ENCODE measurements at regions not wholly inside any gene's neighbourhood (a gene's known extent, or its start where the extent isn't known, plus 50 kb on each side); places are given as distances from the start of the nearest gene placed in this dataset.

DNA sequence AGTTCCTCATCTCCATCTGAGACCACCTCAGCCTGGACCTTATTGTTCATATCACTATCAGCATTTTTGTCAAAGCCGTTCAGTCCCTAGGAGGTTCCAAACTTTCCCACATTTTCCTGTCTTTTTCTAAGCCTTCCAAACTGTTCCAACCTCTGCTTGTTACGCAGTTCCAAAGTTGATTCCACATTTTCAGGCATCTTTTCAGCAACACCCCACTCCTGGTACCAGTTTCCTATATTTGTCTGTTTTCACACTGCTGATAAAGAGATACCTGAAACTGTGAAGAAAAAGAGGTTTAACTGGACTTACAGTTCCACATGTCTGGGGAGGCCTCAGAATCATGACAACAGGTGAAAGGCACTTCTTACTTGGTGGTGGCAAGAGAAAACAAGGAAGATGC lies 622.1 kb downstream of the MAT2B start (continued):
- TF ChIP-seq, protein P1, sequence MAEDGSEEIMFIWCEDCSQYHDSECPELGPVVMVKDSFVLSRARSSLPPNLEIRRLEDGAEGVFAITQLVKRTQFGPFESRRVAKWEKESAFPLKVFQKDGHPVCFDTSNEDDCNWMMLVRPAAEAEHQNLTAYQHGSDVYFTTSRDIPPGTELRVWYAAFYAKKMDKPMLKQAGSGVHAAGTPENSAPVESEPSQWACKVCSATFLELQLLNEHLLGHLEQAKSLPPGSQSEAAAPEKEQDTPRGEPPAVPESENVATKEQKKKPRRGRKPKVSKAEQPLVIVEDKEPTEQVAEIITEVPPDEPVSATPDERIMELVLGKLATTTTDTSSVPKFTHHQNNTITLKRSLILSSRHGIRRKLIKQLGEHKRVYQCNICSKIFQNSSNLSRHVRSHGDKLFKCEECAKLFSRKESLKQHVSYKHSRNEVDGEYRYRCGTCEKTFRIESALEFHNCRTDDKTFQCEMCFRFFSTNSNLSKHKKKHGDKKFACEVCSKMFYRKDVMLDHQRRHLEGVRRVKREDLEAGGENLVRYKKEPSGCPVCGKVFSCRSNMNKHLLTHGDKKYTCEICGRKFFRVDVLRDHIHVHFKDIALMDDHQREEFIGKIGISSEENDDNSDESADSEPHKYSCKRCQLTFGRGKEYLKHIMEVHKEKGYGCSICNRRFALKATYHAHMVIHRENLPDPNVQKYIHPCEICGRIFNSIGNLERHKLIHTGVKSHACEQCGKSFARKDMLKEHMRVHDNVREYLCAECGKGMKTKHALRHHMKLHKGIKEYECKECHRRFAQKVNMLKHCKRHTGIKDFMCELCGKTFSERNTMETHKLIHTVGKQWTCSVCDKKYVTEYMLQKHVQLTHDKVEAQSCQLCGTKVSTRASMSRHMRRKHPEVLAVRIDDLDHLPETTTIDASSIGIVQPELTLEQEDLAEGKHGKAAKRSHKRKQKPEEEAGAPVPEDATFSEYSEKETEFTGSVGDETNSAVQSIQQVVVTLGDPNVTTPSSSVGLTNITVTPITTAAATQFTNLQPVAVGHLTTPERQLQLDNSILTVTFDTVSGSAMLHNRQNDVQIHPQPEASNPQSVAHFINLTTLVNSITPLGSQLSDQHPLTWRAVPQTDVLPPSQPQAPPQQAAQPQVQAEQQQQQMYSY (CRISPR knock-in tag; IDR thresholded peaks at IDR 0.05), result no peak

DNA sequence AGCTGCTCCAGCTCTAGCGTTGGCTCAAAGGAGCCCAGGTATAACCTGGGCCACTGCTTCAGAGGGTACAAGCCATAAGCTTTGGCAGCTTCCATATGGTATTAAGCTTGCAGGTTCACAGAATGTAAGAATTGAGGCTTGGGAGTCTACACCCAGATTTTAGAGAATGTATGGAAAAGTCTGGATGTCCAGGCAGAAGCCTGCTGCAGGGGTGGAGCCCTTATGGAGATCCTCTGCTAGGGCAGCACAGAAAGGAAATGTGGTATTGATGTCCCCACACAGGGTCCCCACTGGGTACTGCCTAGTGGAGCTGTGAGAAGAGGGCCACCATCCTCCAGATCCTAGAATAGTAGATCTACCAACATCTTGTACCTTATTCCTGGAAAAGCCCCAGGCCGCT lies 626.9 kb downstream of the MAT2B start:
- TF ChIP-seq EP300 (IDR thresholded peaks at IDR 0.05; ENCODE audit: borderline replicate concordance in 1 of 2, control insufficient read depth in 1 of 2, low read depth in 2 of 2, low read length in 2 of 2), result no peak
- no peak for TF ChIP-seq RB1 (IDR thresholded peaks at IDR 0.05; ENCODE audit: borderline replicate concordance)
- TF ChIP-seq RAD51 (IDR thresholded peaks at IDR 0.05), result no peak
- no peak for TF ChIP-seq CBX5 (IDR thresholded peaks at IDR 0.05; ENCODE audit: low read depth)
- TF ChIP-seq STAT1 (conservative IDR thresholded peaks at IDR 0.05), result no peak
- TF ChIP-seq CBFB (IDR thresholded peaks at IDR 0.05; ENCODE audit: low read depth), result no peak
- no peak for TF ChIP-seq YBX1 (IDR thresholded peaks at IDR 0.05)
- no peak for TF ChIP-seq IKZF2 (IDR thresholded peaks at IDR 0.05)
- no peak for TF ChIP-seq HDGF (IDR thresholded peaks at IDR 0.05)
- no peak for TF ChIP-seq ZSCAN29 (IDR thresholded peaks at IDR 0.05)
- TF ChIP-seq SIX5 (IDR thresholded peaks at IDR 0.05; ENCODE audit: low read depth, low read length, severe bottlenecking), result no peak
- no peak for TF ChIP-seq TBL1XR1 (IDR thresholded peaks at IDR 0.05; ENCODE audit: low read depth, low read length)
- no peak for TF ChIP-seq JUND (IDR thresholded peaks at IDR 0.05; ENCODE audit: low read depth, low read length)
- TF ChIP-seq, protein P2, sequence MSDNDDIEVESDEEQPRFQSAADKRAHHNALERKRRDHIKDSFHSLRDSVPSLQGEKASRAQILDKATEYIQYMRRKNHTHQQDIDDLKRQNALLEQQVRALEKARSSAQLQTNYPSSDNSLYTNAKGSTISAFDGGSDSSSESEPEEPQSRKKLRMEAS (IDR thresholded peaks at IDR 0.05; ENCODE audit: low read depth, low read length), result no peak
- no peak for TF ChIP-seq RUNX3 (IDR thresholded peaks at IDR 0.05; ENCODE audit: low read length)
- TF ChIP-seq SP1 (IDR thresholded peaks at IDR 0.05; ENCODE audit: low read depth, low read length), result no peak
- TF ChIP-seq SUZ12 (IDR thresholded peaks at IDR 0.05; ENCODE audit: unreplicated experiment), result no peak
- no peak for TF ChIP-seq SUPT20H (IDR thresholded peaks at IDR 0.05; ENCODE audit: borderline replicate concordance, control insufficient read depth, low read depth, low read length)
- no peak for TF ChIP-seq SMAD1 (IDR thresholded peaks at IDR 0.05; ENCODE audit: low read depth, partially characterized antibody)
- Histone ChIP-seq H2AFZ (ENCODE audit: control insufficient read depth, low read depth, low read length) (no peak overlapping the region), H3K4me3 (no peak overlapping the region), H3K4me1 (ENCODE audit: control insufficient read depth, insufficient read depth, low read length) (no peaks in the 10 kb centered on the region), H3K9me3 (replicated peaks; ENCODE audit: control insufficient read depth, insufficient read depth, low read length) (no peaks in the 10 kb centered on the region; the same call in 2 of the 3 replicates), H3K27me3 (replicated peaks in 1 of 2; ENCODE audit: control insufficient read depth in 2 of 2, insufficient read depth in 2 of 2, low read length in 1 of 2) (no peaks in the 10 kb centered on the region), H3K36me3 (ENCODE audit: control insufficient read depth in 2 of 2, insufficient read depth in 2 of 2, low read length in 1 of 2) (no peaks in the 10 kb centered on the region), H3K79me2 (ENCODE audit: control insufficient read depth, insufficient read depth, low read length) (no peaks in the 10 kb centered on the region), H3K27ac (ENCODE audit: control insufficient read depth, insufficient read depth) (no peak overlapping the region), H3K4me2 (ENCODE audit: control insufficient read depth, insufficient read depth) (no peak overlapping the region), H4K20me1 (ENCODE audit: control insufficient read depth, insufficient read depth) (no peaks in the 10 kb centered on the region), H3K9ac (ENCODE audit: control insufficient read depth, insufficient read depth, low read length) (no peak overlapping the region)
- CTCF ChIA-PET, result no interaction called here
- RAD21 ChIA-PET (ENCODE audit: unreplicated experiment), result no interaction called here
- ATAC-seq (no peak), FAIRE-seq (no peak), DNase-seq (ENCODE audit: low read depth, low spot score) (no peak)
- in situ Hi-C loops (cut with MboI) (no loop called here), intact Hi-C loops (cut with micrococcal nuclease; ENCODE audit: unreplicated experiment) (no loop called here)
- POLR2A ChIA-PET, result no interaction called here
- SMC1A ChIA-PET (ENCODE audit: uncharacterized antibody, unreplicated experiment), result no interaction called here
- 31% methylated on average over 2 of the region's 2 CpGs for WGBS (ENCODE audit: insufficient coverage, insufficient replicate concordance, low lambda C conversion rate, missing lambda C conversion rate)
- no TSS peak for BruUV-seq (replicated peaks)

All from GM12878 (cell line).